GM20000 (cell line): ENCODE measurements at regions not wholly inside any gene's neighbourhood (a gene's known extent, or its start where the extent isn't known, plus 50 kb on each side); places are given as distances from the start of the nearest gene placed in this dataset.

Experiments
- DNase-seq: peaks from one replicate; pipeline ENCODE4 v3.0.0; 2012; ENCODE audit warnings: low spot score
- CTCF ChIP-seq: IDR thresholded peaks from 2 replicates; pipeline ENCODE4 v1.5.1; 2012; ENCODE audit warnings: mild to moderate bottlenecking, control low read depth; ENCODE audit errors: extremely low read depth, missing control alignments

- DNase-seq, result no peak
- TF ChIP-seq CTCF, result no peak
Observed at GRCh38 chr15:93235926-93236780, 147.1 kb upstream of the RGMA start.

- no peak for TF ChIP-seq CTCF
- no peak for DNase-seq
Observed at GRCh38 chr15:93235269-93235668, 146.3 kb upstream of the RGMA start.

GRCh38 chr15:93233710-93234109 is 144.7 kb upstream of the RGMA start:
- DNase-seq, result no peak

GRCh38 chr15:93232845-93233244 is 143.8 kb upstream of the RGMA start:
- TF ChIP-seq CTCF, result no peak
- no peak for DNase-seq

More at GRCh38 chr15:93233710-93234109, 144.7 kb upstream of the RGMA start:
- no peak for TF ChIP-seq CTCF

- TF ChIP-seq CTCF, result no peak
Observed at GRCh38 chr15:93231994-93232393, 143.0 kb upstream of the RGMA start.

GRCh38 chr15:93231261-93231925 is 142.4 kb upstream of the RGMA start:
- no peak for DNase-seq
- TF ChIP-seq CTCF, result no peak

More at GRCh38 chr15:93231994-93232393, 143.0 kb upstream of the RGMA start:
- no peak for DNase-seq

GRCh38 chr15:93228546-93228945 is 139.5 kb upstream of the RGMA start:
- DNase-seq, result no peak
- no peak for TF ChIP-seq CTCF
